Activated CD8-positive, alpha-beta memory T cell treated with anti-CD3 and anti-CD28 coated beads for 36 hours (primary cell): ENCODE measurements at regions not wholly inside any gene's neighbourhood (a gene's known extent, or its start where the extent isn't known, plus 50 kb on each side); places are given as distances from the start of the nearest gene placed in this dataset.

Source experiments
- CTCF ChIA-PET: fragments of 350-600 bp; sonication (Branson Sonifier 250); formaldehyde crosslinking; loops from one replicate; lab custom pipeline; 2021; ENCODE audit warnings: antibody characterized with exemption; lab: Charles Lee
- POLR2A ChIA-PET: fragments of 350-600 bp; sonication (Branson Sonifier 250); formaldehyde crosslinking; loops from one replicate; lab custom pipeline; 2021; ENCODE audit warnings: antibody characterized with exemption; lab: Charles Lee

- ChIA-PET CTCF (no interaction called here), POLR2A (no interaction called here)
These were observed 124.9 kb upstream of the CST7 start for GRCh38 chr20:24823989-24824693.

- ChIA-PET POLR2A (no interaction called here), CTCF (no interaction called here)
These were observed 123.5 kb upstream of the CST7 start for GRCh38 chr20:24825591-24825990.

GRCh38 chr20:24827603-24828295, 121.3 kb upstream of the CST7 start:
- POLR2A ChIA-PET: no interaction called here
- CTCF ChIA-PET: no interaction called here

- POLR2A ChIA-PET: no interaction called here
These were observed 119.9 kb upstream of the CST7 start for GRCh38 chr20:24828992-24829648.

GRCh38 chr20:24829649-24830370, 119.3 kb upstream of the CST7 start:
- CTCF ChIA-PET: no interaction called here
- POLR2A ChIA-PET: no interaction called here

More at GRCh38 chr20:24828992-24829648, 119.9 kb upstream of the CST7 start:
- CTCF ChIA-PET: no interaction called here

DNA sequence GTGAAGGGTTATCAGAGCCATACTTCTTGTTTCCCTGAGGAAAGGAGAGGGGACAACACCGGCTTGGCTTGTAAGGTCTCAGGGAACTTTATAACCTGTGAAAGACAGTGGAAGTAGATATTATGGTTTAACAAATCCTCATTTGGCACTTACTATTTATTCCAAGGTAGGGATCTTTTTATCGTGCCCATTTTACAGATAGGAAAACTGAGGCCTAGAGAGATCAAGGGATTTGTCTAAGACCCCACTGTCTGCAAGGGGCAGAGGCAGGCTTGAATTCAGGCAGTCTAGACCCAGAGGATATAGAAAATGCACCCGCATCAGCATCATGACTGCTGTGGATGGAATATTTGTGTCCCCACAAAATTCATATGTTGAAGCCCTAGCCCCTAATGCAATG, 118.4 kb upstream of the CST7 start:
- POLR2A ChIA-PET: no interaction called here
- CTCF ChIA-PET: no interaction called here

DNA sequence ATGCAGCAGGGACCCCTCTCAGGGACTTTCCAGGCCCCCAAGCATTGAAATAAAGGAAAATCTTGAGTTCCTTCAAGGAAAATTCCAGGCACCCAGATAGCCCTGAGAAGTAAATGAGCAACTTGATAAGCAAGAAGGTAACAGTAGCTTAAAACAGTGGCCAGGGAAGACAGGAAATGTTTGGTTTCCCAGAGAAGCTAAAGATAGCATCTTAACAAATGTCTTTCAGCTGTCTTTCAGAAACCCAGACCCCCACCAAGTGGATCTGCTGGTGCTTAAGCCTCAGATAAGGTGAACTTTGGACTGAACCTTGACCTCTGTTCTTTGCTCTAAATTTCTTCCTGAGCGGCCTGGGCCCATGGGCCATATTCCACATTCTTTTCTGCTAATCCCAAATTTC, 117.8 kb upstream of the CST7 start:
- POLR2A ChIA-PET: no interaction called here
- CTCF ChIA-PET: no interaction called here

- ChIA-PET CTCF (no interaction called here), POLR2A (no interaction called here)
These were observed 116.6 kb upstream of the CST7 start for GRCh38 chr20:24832518-24832917.

GRCh38 chr20:24833592-24833991, 115.5 kb upstream of the CST7 start:
- POLR2A ChIA-PET: no interaction called here
- CTCF ChIA-PET: no interaction called here

- ChIA-PET CTCF (no interaction called here), POLR2A (no interaction called here)
These were observed 114.8 kb upstream of the CST7 start for GRCh38 chr20:24834310-24834709.

DNA sequence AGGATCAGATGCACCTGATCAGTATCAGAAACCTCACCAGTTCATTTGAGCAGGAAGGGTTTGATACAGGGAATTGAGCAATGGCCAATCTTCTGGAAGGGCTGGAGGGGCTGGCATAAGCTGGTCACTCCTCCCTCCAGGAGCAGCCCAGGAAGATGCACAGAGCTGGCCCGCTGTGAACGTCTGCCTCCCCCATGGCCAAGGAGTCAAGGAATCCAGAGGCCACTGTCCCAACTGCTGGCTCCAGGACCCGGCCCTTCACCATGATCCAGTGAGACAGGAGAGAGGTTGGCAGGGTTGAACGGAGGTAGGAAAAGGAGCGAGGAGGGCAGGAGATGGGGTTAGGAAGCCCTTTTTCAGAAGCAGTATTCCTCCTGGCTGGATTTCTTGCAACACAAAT, 113.9 kb upstream of the CST7 start:
- POLR2A ChIA-PET: no interaction called here
- CTCF ChIA-PET: no interaction called here

DNA sequence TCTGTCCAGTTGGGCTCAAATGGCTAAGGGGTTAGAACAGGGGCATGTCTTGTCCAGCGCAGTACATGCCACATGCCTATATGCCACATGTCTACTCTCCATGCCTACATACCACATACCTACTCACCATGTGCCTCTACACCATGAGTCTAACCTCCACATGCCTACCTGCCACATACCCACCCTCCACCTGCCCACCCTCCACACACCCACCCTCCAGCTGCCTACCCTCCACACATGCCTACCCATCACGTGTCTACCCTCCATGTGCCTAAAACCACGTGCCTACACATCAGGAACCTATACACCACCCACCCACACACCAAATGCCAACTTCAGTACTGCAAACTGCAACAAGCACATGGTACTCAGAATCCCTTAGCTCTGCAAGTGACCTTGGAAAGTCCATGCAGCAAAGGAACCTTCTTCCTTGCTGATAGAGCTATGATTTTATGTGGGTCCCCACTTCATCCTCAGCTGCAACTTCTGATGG, 113.0 kb upstream of the CST7 start:
- ChIA-PET POLR2A (no interaction called here), CTCF (no interaction called here)

DNA sequence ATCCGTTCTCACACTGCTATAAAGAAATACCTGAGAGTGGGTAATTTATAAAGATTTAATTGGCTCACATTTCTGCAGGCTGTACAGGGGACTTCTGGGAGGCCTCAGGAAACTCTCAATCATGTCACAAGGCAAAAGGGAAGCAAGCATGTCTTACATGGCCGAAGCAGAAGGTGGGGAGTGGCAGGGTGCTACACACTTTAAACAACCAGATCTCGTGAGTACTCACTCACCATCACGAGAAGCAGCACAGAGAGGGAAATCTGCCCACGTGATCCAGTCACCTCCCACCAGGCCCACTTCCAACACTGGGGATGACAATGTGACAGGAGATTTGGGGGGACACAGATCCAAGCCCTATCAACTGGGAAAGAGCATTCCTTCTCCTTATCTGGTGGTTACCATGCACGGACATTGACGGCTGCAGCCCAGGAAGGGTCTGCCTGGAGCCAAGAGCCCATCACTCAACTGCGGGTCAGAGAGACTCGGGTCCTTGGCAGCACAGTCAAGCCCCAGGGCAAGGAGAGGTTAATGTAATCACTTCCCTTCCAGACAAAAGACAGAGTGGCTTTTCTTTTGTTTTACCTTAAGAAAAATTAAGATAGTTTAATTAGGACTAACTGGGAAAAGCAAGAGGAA, 112.3 kb upstream of the CST7 start:
- CTCF ChIA-PET: no interaction called here
- POLR2A ChIA-PET: no interaction called here

DNA sequence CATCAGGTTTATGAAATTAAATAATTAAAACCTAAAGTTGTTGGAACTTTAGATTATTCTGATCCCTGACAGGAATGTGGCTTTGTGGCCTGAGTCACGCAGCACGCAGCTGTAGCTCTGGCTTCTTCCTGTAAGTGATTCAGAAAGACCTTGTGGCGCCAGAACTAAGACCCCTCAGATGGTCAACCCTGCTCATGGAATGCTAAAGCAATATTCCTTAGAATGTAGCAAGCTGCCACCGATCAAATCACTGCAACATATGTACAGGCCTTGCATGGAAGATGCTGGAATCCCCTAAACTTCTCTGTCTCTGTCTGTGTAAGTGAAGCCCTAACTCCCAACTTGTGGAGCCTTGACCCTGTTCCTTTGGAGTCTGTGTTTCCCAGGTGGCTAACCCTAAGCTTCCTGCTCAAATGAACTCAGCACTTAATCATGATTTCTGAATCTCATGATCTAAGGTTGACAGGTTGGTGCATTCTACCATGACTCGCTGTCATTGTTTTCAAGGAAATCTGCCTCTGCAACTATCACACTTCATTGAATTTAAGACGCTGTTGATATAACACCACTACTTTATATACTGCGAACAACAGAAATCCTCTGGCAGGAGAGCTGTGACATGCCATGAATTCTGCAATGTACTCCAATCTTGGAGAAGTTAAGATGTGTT, 111.2 kb upstream of the CST7 start:
- POLR2A ChIA-PET: no interaction called here
- CTCF ChIA-PET: no interaction called here

GRCh38 chr20:24838546-24839535, 110.2 kb upstream of the CST7 start:
- ChIA-PET POLR2A (no interaction called here), CTCF (no interaction called here)

- CTCF ChIA-PET: no interaction called here
- POLR2A ChIA-PET: no interaction called here
These were observed 108.9 kb upstream of the CST7 start for GRCh38 chr20:24840121-24840713.

- ChIA-PET POLR2A (no interaction called here), CTCF (no interaction called here)
These were observed 106.7 kb upstream of the CST7 start for GRCh38 chr20:24842274-24842917.
